Adipocyte (in vitro differentiated cells): ENCODE measurements at regions not wholly inside any gene's neighbourhood (a gene's known extent, or its start where the extent isn't known, plus 50 kb on each side); places are given as distances from the start of the nearest gene placed in this dataset.
"Not testable (repeated sequence)": the region's sequence is repeated elsewhere in the genome, so short reads cannot be mapped to it uniquely, and the experiment has no call there.

Source experiments
- DNase-seq: peaks from one replicate; pipeline ENCODE4 v3.0.0-alpha.2; 2015; ENCODE audit warnings: low read depth
- H3K27me3 ChIP-seq: replicated peaks from 2 replicates; pipeline ENCODE4 v1.7.0; 2013; ENCODE audit warnings: mild to moderate bottlenecking, low read length, moderate library complexity; ENCODE audit not compliant: control insufficient read depth, insufficient read depth
- H3K36me3 ChIP-seq: 2 replicates; pipeline ENCODE4 v1.7.0; 2013; ENCODE audit warnings: low read length, mild to moderate bottlenecking, moderate library complexity; ENCODE audit not compliant: control insufficient read depth, insufficient read depth, severe bottlenecking
- H3K4me1 ChIP-seq: 2 replicates; pipeline ENCODE4 v1.7.0; 2013; ENCODE audit warnings: mild to moderate bottlenecking, low read length, moderate library complexity; ENCODE audit not compliant: control insufficient read depth, insufficient read depth
- H3K4me3 ChIP-seq: 2 replicates; pipeline ENCODE4 v1.7.0; 2013; ENCODE audit warnings: mild to moderate bottlenecking, low read length, moderate library complexity
- H3K9ac ChIP-seq: 2 replicates; pipeline ENCODE4 v1.7.0; 2013; ENCODE audit warnings: mild to moderate bottlenecking, low read length, moderate library complexity
- H3K9me3 ChIP-seq: 2 replicates; pipeline ENCODE4 v1.7.0; 2013; ENCODE audit warnings: mild to moderate bottlenecking, low read length, moderate library complexity; ENCODE audit not compliant: control insufficient read depth

DNA sequence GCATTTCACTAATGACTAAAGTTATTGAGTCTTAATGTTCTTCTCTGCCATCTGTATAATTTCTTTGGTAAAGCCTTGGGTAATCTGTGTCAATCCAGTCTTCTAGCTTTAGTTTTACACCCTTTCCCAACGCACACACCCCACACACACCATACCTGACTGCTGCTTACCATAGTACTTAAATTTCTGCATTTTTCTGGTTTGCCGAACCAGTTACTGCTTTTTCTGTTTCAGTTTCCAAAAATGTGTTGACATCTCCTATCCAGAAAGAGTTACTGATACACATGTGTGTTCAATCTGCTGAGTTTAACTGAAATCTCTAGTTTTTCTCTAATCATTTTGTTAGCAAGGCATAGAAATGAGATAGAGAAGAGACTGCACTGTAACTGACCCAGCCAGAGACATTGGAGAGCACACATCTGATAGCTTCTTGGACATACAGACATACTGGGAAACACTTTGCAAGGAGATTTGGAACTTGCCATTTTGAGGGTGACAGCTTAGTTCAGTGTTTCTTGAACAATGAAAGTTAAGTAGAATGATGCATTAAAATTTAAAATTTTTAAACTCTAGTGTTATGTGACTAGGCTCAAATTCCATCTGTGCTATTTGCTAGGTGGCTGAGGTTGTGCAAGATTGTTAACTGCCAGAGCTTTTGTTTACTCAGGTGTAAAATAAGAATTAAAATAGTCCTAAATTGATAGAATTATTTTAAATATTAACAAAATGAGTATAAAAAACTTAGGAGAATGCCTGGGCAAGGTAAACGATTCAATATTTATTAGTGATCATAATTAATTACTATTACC is 807.6 kb downstream of the DNAJB9 start:
- H3K4me3 ChIP-seq, result no peak overlapping the region
- no peaks in the 10 kb centered on the region for H3K27me3 ChIP-seq
- no peaks in the 10 kb centered on the region for H3K9me3 ChIP-seq
- DNase-seq, result no peak
- no peak overlapping the region for H3K9ac ChIP-seq
- H3K36me3 ChIP-seq, result no peaks in the 10 kb centered on the region
- H3K4me1 ChIP-seq, result no peaks in the 10 kb centered on the region

- Histone ChIP-seq H3K9ac (no peak overlapping the region), H3K36me3 (no peaks in the 10 kb centered on the region), H3K27me3 (no peaks in the 10 kb centered on the region), H3K4me1 (no peaks in the 10 kb centered on the region), H3K4me3 (no peak overlapping the region), H3K9me3 (no peaks in the 10 kb centered on the region)
- DNase-seq, result no peak
Observed at GRCh38 chr7:109386959-109387358, 817.3 kb downstream of the DNAJB9 start.

- Histone ChIP-seq H3K27me3 (no peaks in the 10 kb centered on the region), H3K9me3 (no peaks in the 10 kb centered on the region), H3K9ac (no peak overlapping the region), H3K4me1 (no peaks in the 10 kb centered on the region), H3K4me3 (no peak overlapping the region), H3K36me3 (no peaks in the 10 kb centered on the region)
- DNase-seq, result no peak
Observed at GRCh38 chr7:109387530-109387929, 817.9 kb downstream of the DNAJB9 start.

GRCh38 chr7:109391240-109391639 is 821.6 kb downstream of the DNAJB9 start:
- no peak overlapping the region for H3K4me3 ChIP-seq
- no peaks in the 10 kb centered on the region for H3K36me3 ChIP-seq
- H3K4me1 ChIP-seq, result no peaks in the 10 kb centered on the region
- no peaks in the 10 kb centered on the region for H3K9me3 ChIP-seq
- H3K27me3 ChIP-seq, result no peaks in the 10 kb centered on the region
- H3K9ac ChIP-seq, result no peak overlapping the region
- DNase-seq, result no peak

DNA sequence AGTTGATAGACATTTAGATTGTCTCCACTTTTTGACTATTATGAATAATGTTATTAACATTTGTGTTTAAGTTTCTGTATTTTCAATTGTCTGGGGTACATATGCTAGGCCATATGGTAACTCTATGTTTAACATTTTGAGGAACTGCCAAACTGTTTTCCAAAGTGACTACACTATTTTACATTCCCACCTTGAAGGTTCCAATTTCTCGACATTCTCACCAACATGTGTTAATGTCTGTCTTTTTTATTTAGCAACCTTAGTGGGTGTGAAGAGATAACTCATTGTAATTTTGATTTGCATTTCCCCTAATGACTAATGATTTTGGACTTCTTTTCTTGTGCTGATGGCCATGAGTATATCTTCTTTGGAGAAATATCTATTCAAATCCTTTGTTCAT is 832.4 kb downstream of the DNAJB9 start:
- no peaks in the 10 kb centered on the region for H3K9me3 ChIP-seq
- H3K9ac ChIP-seq, result no peak overlapping the region
- H3K36me3 ChIP-seq, result no peaks in the 10 kb centered on the region
- no peak for DNase-seq
- H3K4me1 ChIP-seq, result no peaks in the 10 kb centered on the region
- H3K4me3 ChIP-seq, result no peak overlapping the region
- no peaks in the 10 kb centered on the region for H3K27me3 ChIP-seq

GRCh38 chr7:109407756-109408155 is 838.1 kb downstream of the DNAJB9 start:
- no peaks in the 10 kb centered on the region for H3K27me3 ChIP-seq
- H3K9me3 ChIP-seq, result no peaks in the 10 kb centered on the region
- no peaks in the 10 kb centered on the region for H3K36me3 ChIP-seq
- H3K9ac ChIP-seq, result no peak overlapping the region
- DNase-seq, result no peak
- H3K4me3 ChIP-seq, result no peak overlapping the region
- no peaks in the 10 kb centered on the region for H3K4me1 ChIP-seq

DNA sequence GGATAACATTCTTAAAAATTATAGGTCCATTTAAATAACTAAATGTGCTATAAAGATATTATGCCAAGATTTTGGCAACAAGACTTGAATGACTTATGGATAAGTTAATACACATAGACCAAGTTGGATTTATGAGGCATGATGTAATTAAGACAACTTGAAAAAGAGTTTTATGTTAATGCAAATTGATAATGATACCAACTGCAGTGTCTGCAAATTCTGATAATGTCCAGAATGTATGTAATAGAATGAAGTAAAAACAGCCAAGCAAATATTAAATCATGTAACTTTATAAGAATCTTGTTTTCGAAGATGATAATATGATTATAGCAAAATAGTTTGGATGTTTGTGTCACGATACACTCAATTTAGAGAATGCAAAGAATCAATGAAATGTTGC is 868.3 kb downstream of the DNAJB9 start:
- no peak overlapping the region for H3K4me3 ChIP-seq
- no peaks in the 10 kb centered on the region for H3K4me1 ChIP-seq
- H3K9ac ChIP-seq, result no peak overlapping the region
- no peaks in the 10 kb centered on the region for H3K27me3 ChIP-seq
- no peaks in the 10 kb centered on the region for H3K36me3 ChIP-seq
- no peak for DNase-seq
- peaks cover 3% of the 10 kb centered on the region for H3K9me3 ChIP-seq

DNA sequence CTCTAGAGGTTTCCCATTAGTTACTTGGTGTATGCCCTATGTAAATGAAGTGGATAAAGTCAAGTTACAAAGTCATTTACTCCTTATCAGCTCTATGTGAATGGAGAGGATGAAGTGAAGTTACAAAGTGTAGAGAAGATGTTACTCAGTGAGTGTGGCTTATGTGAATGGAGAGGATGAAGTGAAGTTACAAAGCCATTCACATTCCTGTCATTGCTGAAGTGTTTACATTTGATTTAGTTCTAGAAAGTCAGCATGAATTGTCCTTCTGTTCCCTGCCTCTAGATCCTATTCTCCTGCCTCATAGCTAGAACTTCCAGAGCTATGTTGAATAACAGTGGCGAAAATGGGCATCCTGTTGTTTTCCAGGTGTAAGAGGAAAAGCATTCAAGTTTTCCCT is 880.1 kb downstream of the DNAJB9 start:
- Histone ChIP-seq H3K9me3 (peaks cover 8% of the 10 kb centered on the region), H3K36me3 (no peaks in the 10 kb centered on the region), H3K9ac (no peak overlapping the region), H3K27me3 (no peaks in the 10 kb centered on the region), H3K4me1 (no peaks in the 10 kb centered on the region), H3K4me3 (no peak overlapping the region)
- no peak for DNase-seq

GRCh38 chr7:109456116-109456515 is 886.4 kb downstream of the DNAJB9 start:
- Histone ChIP-seq H3K9me3 (peaks cover 8% of the 10 kb centered on the region), H3K36me3 (no peaks in the 10 kb centered on the region), H3K4me1 (no peaks in the 10 kb centered on the region), H3K4me3 (no peak overlapping the region), H3K27me3 (no peaks in the 10 kb centered on the region), H3K9ac (no peak overlapping the region)
- no peak for DNase-seq

DNA sequence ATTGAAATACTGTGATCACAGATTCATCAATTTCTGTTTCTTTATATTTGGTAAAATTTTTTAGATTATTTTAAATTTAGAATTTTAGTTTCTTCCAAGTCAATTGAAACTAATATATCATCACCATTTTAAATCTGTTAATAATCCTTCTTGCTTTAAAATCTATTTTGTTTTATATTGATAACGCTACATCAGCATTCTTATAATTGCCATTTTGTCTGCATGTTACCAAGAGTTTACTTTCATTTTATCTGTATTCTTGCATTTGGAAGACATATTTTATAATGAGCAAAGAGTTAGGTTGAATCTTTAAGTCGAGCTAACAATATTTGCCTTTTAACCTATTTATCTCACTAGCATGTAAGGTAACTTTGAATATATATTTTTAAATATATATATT is 890.6 kb downstream of the DNAJB9 start:
- Histone ChIP-seq H3K4me1 (no peaks in the 10 kb centered on the region), H3K36me3 (no peaks in the 10 kb centered on the region), H3K4me3 (no peak overlapping the region), H3K9ac (no peak overlapping the region), H3K9me3 (no peaks in the 10 kb centered on the region), H3K27me3 (no peaks in the 10 kb centered on the region)
- no peak for DNase-seq

GRCh38 chr7:109462171-109462570 is 892.5 kb downstream of the DNAJB9 start:
- H3K4me3 ChIP-seq, result no peak overlapping the region
- H3K9me3 ChIP-seq, result no peaks in the 10 kb centered on the region
- DNase-seq, result no peak
- H3K9ac ChIP-seq, result no peak overlapping the region
- H3K4me1 ChIP-seq, result no peaks in the 10 kb centered on the region
- H3K36me3 ChIP-seq, result no peaks in the 10 kb centered on the region
- no peaks in the 10 kb centered on the region for H3K27me3 ChIP-seq

- not testable (repeated sequence) for H3K9ac ChIP-seq, H3K4me3 ChIP-seq, H3K27me3 ChIP-seq, DNase-seq, H3K9me3 ChIP-seq, H3K4me1 ChIP-seq, H3K36me3 ChIP-seq
Observed at GRCh38 chr7:109467729-109468128, 898.1 kb downstream of the DNAJB9 start.
